Breast epithelium (tissue), 4 donors: ENCODE measurements at regions not wholly inside any gene's neighbourhood (a gene's known extent, or its start where the extent isn't known, plus 50 kb on each side); places are given as distances from the start of the nearest gene placed in this dataset.

Experiments used
- DNase-seq, 2 donors: peaks; one replicate each; pipeline ENCODE4 v3.0.0-alpha.2; 2019; ENCODE audit warnings: low spot score in 2 of 2
- H3K27ac ChIP-seq, 2 donors: fragments of 200-600 bp; sonication (generic) in 1 of 2; one replicate each; pipeline ENCODE4 v1.5.1; 2016 to 2019; ENCODE audit warnings: mild to moderate bottlenecking in 1 of 2
- H3K27me3 ChIP-seq, 2 donors: fragments of 200-600 bp; sonication (generic) in 1 of 2; one replicate each; pipeline versions ENCODE4 v1.5.1 to v1.6.0; 2017 to 2019; ENCODE audit warnings: control low read depth in 1 of 2, mild to moderate bottlenecking in 1 of 2
- H3K36me3 ChIP-seq: fragments of 200-600 bp; one replicate; pipeline ENCODE4 v1.5.1; 2019
- H3K4me1 ChIP-seq, 2 donors: fragments of 200-600 bp; sonication (generic); one replicate each; pipeline ENCODE4 v1.5.1; 2016 to 2019; ENCODE audit warnings: control low read depth in 1 of 2
- H3K4me3 ChIP-seq, 3 donors: fragments of 200-600 bp; sonication (generic); 1 replicate in 2 of 3; 2 replicates in 1 of 3; pipeline ENCODE4 v1.5.1; 2016 to 2019; ENCODE audit warnings: mild to moderate bottlenecking in 3 of 3, moderate library complexity in 2 of 3
- H3K9me3 ChIP-seq, 2 donors: fragments of 200-600 bp; sonication (generic) in 1 of 2; one replicate each; pipeline ENCODE4 v1.5.1; 2016 to 2019; ENCODE audit warnings: control low read depth in 1 of 2
- POLR2A ChIP-seq: fragments of 450-650 bp; IDR thresholded peaks from one replicate; pipeline ENCODE4 v1.6.1; 2016; ENCODE audit warnings: antibody characterized with exemption, mild to moderate bottlenecking, moderate library complexity
- POLR2AphosphoS5 ChIP-seq, 3 donors: sonication (generic); formaldehyde crosslinking; IDR thresholded peaks; one replicate each; pipeline ENCODE4 v1.6.1; 2017; ENCODE audit warnings: antibody characterized with exemption in 3 of 3
- intact Hi-C: fragments of 100-400 bp; cut with DNase I; formaldehyde crosslinking; loops from one replicate; pipeline ENCODE4 v1.15.1; 2023; ENCODE audit warnings: low total_unique reads
- TF ChIP-seq, protein P1 (sequence below), 3 donors: fragments of 450-650 bp; IDR thresholded peaks; one replicate each; pipeline ENCODE4 v1.5.1; 2016 to 2017; ENCODE audit warnings: antibody characterized with exemption in 3 of 3, mild to moderate bottlenecking in 3 of 3, moderate library complexity in 3 of 3

DNA sequence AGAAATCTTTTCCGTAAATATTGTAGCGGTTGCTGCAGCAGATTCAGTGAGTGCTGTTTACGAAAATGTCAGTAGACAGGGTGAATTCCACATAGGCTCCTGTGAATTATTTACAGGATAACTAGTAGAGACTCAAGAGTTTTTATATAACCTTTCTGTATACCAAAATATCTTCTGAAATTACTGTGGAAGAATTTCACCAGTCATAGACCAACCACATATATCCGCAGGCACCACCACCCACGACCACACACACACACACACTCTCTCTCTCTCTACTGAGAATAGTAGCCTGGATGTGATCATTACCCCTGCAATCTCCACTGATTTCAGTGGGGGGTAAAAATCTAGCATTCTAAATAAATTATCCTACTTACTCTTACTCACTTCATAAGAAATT, 341.8 kb downstream of the RBM43 start:
- Histone ChIP-seq H3K27me3 (no peaks in the 10 kb centered on the region), H3K27ac (no peak overlapping the region), H3K36me3 (no peaks in the 10 kb centered on the region), H3K4me1 (no peaks in the 10 kb centered on the region), H3K4me3 (no peak overlapping the region), H3K9me3 (no peaks in the 10 kb centered on the region)
- intact Hi-C loops = no loop called here
- TF ChIP-seq POLR2AphosphoS5 (IDR thresholded peaks at IDR 0.05) = no peak
- no peak for TF ChIP-seq POLR2A
- TF ChIP-seq, protein P1, sequence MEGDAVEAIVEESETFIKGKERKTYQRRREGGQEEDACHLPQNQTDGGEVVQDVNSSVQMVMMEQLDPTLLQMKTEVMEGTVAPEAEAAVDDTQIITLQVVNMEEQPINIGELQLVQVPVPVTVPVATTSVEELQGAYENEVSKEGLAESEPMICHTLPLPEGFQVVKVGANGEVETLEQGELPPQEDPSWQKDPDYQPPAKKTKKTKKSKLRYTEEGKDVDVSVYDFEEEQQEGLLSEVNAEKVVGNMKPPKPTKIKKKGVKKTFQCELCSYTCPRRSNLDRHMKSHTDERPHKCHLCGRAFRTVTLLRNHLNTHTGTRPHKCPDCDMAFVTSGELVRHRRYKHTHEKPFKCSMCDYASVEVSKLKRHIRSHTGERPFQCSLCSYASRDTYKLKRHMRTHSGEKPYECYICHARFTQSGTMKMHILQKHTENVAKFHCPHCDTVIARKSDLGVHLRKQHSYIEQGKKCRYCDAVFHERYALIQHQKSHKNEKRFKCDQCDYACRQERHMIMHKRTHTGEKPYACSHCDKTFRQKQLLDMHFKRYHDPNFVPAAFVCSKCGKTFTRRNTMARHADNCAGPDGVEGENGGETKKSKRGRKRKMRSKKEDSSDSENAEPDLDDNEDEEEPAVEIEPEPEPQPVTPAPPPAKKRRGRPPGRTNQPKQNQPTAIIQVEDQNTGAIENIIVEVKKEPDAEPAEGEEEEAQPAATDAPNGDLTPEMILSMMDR (IDR thresholded peaks at IDR 0.05) = no peak
- no peak for DNase-seq

DNA sequence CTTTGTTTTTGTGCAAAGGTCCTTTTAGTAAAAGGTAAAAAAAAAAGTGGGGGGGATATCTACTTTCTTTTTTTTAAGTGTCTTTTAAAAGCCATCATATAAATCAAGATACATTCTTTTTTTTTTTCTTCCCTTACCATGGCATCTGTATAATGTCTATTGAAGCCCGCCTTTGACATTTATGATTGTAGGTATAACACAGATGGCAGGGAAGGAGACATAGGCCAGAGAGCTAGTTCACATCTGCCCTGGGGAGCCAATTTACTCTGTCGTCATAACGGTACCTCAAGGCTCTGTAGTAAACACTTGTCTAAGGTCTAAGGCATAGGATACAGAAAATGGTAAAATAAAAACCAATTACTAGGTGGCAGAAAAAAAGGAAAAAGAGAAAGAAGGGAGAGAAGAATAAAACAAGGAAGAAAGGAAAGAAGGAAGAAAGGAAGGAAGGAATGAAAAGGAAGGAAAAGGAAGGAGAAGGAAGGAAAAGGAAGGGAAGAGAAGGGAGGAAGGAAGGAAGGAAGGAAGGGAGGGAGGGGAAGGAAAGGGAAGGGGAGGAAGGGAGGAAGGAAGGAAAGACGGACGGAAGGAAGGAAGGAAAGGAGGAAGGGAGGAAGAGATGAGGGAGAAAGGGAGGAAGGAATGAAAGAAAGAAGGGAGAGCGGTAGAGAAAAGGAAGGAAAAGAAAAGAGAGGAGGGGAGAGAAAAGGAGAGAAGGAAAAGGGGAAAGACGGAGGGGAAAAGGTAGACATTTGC, 343.5 kb downstream of the RBM43 start:
- H3K27ac ChIP-seq = no peak overlapping the region
- H3K27me3 ChIP-seq = no peaks in the 10 kb centered on the region
- no peak for DNase-seq
- intact Hi-C loops = no loop called here
- TF ChIP-seq POLR2A (no peak), POLR2AphosphoS5 (IDR thresholded peaks at IDR 0.05) (no peak)
- TF ChIP-seq, protein P1 (IDR thresholded peaks at IDR 0.05) = no peak
- no peaks in the 10 kb centered on the region for H3K4me1 ChIP-seq
- no peak overlapping the region for H3K4me3 ChIP-seq
- H3K36me3 ChIP-seq = no peaks in the 10 kb centered on the region
- no peaks in the 10 kb centered on the region for H3K9me3 ChIP-seq

DNA sequence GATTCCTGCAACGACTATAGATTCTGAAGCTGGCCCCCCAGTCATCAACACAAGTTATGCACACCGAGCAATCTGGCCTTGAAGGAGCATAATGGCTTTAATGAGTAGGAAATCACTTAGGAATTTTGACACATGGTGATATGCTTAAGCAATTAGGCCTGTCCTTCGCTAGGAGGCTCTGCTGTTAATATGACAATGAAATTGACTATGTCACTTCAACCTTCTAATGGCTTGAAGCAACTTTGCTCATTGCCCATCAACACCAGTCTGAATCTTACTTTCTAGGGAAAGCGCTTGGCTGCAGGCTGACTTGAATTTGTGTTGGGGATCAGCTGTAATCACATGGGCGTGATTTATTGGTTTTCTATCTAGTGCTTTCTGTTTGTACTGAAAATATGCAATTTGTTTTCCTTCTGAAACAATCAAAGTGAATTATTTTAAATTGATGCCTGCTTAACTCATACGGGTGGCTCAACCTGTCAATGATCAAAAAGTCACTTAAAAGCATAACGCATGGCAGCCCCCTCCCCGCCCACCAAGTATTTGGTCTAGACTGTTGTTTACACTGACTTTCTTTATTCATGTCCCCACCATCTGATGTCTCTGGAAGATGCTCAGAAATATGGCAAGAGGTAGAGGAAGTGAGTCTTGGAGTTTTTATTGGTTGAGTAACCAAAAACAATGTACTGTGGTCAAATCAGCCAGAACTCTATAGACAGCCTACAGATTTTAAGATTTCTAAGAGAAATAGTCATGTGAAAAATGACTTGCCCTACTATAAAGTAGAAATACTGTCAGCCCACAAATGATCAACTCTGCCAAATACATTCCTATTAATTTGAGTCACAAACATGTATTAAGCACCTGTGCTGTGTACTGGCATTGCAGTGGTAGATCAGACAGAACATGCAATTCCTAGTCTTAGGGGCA, 344.9 kb downstream of the RBM43 start:
- no peaks in the 10 kb centered on the region for H3K36me3 ChIP-seq
- no peaks in the 10 kb centered on the region for H3K27me3 ChIP-seq
- intact Hi-C loops = no loop called here
- no peak for TF ChIP-seq POLR2A
- H3K27ac ChIP-seq = no peak overlapping the region
- no peak for DNase-seq
- no peak overlapping the region for H3K4me3 ChIP-seq
- no peaks in the 10 kb centered on the region for H3K4me1 ChIP-seq
- H3K9me3 ChIP-seq = no peaks in the 10 kb centered on the region

DNA sequence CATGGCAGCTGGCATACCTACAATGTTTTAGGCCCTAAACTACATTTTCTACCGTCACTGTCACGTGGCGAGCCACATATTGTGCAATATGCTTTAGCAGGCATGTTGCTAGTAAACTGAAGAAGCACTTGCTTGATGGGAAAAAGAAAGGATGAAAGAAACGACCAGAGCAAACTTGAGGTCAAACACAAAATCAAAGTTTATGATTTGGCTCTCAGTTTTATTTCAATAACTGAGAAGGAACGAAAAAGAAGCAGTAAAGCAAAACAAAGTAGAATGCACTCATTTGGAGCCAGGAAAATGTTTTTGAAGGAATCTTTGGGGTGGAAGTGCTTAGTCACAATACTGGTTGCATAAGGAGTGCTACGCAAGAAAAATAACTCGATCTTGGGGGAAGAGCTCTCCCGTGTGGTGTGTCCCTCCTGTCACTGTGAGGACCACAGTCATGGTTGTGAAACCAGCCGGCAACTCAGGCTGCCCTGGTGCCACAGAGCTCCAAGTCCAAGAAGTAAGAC, 349.8 kb downstream of the RBM43 start:
- H3K4me3 ChIP-seq = peak overlapping the region in 1 of 3 donors; percentile 29

DNA sequence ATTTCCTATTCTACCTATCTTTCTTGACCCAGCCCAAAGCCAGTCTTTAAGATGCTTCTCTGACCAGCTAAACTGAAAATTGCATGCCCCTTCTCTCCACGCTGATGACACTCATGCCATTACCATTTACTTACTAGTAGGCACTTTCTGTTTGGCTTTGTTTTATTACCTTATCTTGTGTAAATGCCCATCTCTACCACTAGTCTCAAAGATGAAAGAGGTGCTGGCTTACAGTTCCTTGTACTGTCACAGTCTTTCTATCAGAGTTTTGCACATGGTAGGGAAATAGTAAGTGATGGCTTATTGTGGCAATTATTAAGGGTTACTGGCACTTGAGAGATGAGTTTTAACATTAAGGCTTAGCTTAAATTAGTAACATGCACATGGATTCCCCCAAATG, 352.1 kb downstream of the RBM43 start:
- intact Hi-C loops = no loop called here

More for the DNA sequence above, 349.8 kb downstream of the RBM43 start:
- Histone ChIP-seq H3K9me3 (no peaks in the 10 kb centered on the region), H3K36me3 (no peaks in the 10 kb centered on the region), H3K27me3 (no peaks in the 10 kb centered on the region), H3K4me1 (no peaks in the 10 kb centered on the region), H3K27ac (peak overlapping the region; percentile 70 to 90)
- DNase-seq = peak in 1 of 2 donors; percentile 65
- TF ChIP-seq, protein P1 (IDR thresholded peaks at IDR 0.05) = no peak
- peak in 2 of 3 donors; percentile 50 to 68 for TF ChIP-seq POLR2AphosphoS5 (IDR thresholded peaks at IDR 0.05)
- TF ChIP-seq POLR2A = no peak
- intact Hi-C loops = no loop called here

More for the DNA sequence above, 352.1 kb downstream of the RBM43 start:
- DNase-seq = no peak
- H3K27ac ChIP-seq = no peak overlapping the region
- no peaks in the 10 kb centered on the region for H3K4me1 ChIP-seq
- TF ChIP-seq, protein P1 (IDR thresholded peaks at IDR 0.05) = no peak
- TF ChIP-seq POLR2A (no peak), POLR2AphosphoS5 (IDR thresholded peaks at IDR 0.05) (no peak)
- no peaks in the 10 kb centered on the region for H3K36me3 ChIP-seq
- no peaks in the 10 kb centered on the region for H3K27me3 ChIP-seq
- H3K4me3 ChIP-seq = no peak overlapping the region
- H3K9me3 ChIP-seq = no peaks in the 10 kb centered on the region
